ELF-1 (cell line): ENCODE measurements at regions not wholly inside any gene's neighbourhood (a gene's known extent, or its start where the extent isn't known, plus 50 kb on each side); places are given as distances from the start of the nearest gene placed in this dataset.
"Not testable (repeated sequence)": the region's sequence is repeated elsewhere in the genome, so short reads cannot be mapped to it uniquely, and the experiment has no call there.

Source experiments
- DNase-seq: peaks from one replicate; pipeline ENCODE4 v3.0.0-alpha.2; 2016; ENCODE audit warnings: low read depth, low spot score

- no peak for DNase-seq
Observed at GRCh38 chr20:53774461-53775203, 181.0 kb upstream of the ZNF217 start.

- no peak for DNase-seq
Observed at GRCh38 chr20:53773792-53774401, 180.3 kb upstream of the ZNF217 start.

GRCh38 chr20:53773066-53773791, 179.6 kb upstream of the ZNF217 start:
- DNase-seq, result not testable (repeated sequence)

GRCh38 chr20:53769041-53769440, 175.4 kb upstream of the ZNF217 start:
- no peak for DNase-seq

- peak; percentile 49 for DNase-seq
Observed at GRCh38 chr20:53768329-53768728, 174.7 kb upstream of the ZNF217 start.

GRCh38 chr20:53767206-53767930, 173.7 kb upstream of the ZNF217 start:
- no peak for DNase-seq

- DNase-seq, result no peak
Observed at GRCh38 chr20:53764415-53764800, 170.8 kb upstream of the ZNF217 start.

- DNase-seq, result peak; percentile 67
Observed at GRCh38 chr20:53763707-53764414, 170.2 kb upstream of the ZNF217 start.

GRCh38 chr20:53762423-53762798, 168.8 kb upstream of the ZNF217 start:
- DNase-seq, result not testable (repeated sequence)

- no peak for DNase-seq
Observed at GRCh38 chr20:53760025-53760441, 166.4 kb upstream of the ZNF217 start.

- DNase-seq, result no peak
Observed at GRCh38 chr20:53757472-53757913, 163.9 kb upstream of the ZNF217 start.

- no peak for DNase-seq
Observed at GRCh38 chr20:53755733-53756531, 162.3 kb upstream of the ZNF217 start.

- DNase-seq, result no peak
Observed at GRCh38 chr20:53753880-53754459, 160.3 kb upstream of the ZNF217 start.

GRCh38 chr20:53752971-53753879, 159.6 kb upstream of the ZNF217 start:
- peak; percentile 40 for DNase-seq

GRCh38 chr20:53752583-53752970, 158.9 kb upstream of the ZNF217 start:
- no peak for DNase-seq

GRCh38 chr20:53751620-53752318, 158.1 kb upstream of the ZNF217 start:
- no peak for DNase-seq

GRCh38 chr20:53750827-53751619, 157.4 kb upstream of the ZNF217 start:
- DNase-seq, result peak; percentile 41

- DNase-seq, result no peak
Observed at GRCh38 chr20:53749499-53749898, 155.9 kb upstream of the ZNF217 start.
